ENCODE measurements at regions not wholly inside any gene's neighbourhood (a gene's known extent, or its start where the extent isn't known, plus 50 kb on each side); places are given as distances from the start of the nearest gene placed in this dataset.
"Not testable (repeated sequence)": the region's sequence is repeated elsewhere in the genome, so short reads cannot be mapped to it uniquely, and the experiment has no call there.

DNA sequence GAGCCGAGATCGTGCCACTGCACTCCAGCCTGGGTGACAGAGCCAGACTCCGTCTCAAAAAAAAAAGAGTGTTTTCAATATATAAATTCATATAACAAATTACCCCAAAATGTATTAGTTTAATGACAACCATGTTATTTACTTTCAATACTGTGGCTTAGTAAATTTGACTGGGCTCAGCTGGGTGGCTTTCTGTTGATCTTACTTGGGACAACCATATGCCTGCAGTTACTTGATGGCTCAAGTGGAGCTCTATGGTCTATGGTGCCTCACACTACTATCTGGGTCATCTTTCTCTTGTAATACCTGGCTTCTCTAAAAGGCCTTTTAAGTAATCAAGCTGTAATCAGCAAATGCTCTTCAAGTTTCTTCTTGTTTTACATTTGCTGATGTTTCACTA, 341.5 kb upstream of the SPHKAP start:
- in situ Hi-C loops (cut with HindIII; ENCODE audit: low pct_unique_long_range_greater_than_20kb, low sequenced_read_pairs), result no loop called here
- no peak for DNase-seq (ENCODE audit: low read depth)

DNA sequence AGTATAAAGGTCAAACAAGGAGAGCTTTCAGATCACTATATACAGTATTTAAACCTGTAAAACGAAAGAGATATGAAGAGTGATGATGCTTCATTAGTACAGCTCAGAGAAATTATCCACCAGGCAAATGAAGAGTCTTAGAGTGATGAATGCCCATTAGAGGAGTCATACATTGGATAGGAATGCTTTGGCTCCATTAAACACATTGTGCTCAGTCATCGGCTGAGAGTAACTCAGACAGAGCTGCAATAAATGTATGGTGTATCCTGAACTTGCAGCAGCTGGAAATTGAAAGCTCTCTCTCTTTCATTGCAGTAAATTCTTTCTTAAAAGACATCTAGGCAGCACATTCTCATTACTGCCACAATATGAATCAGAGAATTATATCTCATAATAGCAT, 340.8 kb upstream of the SPHKAP start:
- DNase-seq (ENCODE audit: low read depth), result no peak

GRCh38 chr2:228519561-228519960, 338.1 kb upstream of the SPHKAP start:
- DNase-seq (ENCODE audit: low read depth), result no peak
- in situ Hi-C loops (cut with HindIII; ENCODE audit: low pct_unique_long_range_greater_than_20kb, low sequenced_read_pairs), result no loop called here

More for the DNA sequence above, 340.8 kb upstream of the SPHKAP start:
- in situ Hi-C loops (cut with HindIII; ENCODE audit: low pct_unique_long_range_greater_than_20kb, low sequenced_read_pairs), result no loop called here

DNA sequence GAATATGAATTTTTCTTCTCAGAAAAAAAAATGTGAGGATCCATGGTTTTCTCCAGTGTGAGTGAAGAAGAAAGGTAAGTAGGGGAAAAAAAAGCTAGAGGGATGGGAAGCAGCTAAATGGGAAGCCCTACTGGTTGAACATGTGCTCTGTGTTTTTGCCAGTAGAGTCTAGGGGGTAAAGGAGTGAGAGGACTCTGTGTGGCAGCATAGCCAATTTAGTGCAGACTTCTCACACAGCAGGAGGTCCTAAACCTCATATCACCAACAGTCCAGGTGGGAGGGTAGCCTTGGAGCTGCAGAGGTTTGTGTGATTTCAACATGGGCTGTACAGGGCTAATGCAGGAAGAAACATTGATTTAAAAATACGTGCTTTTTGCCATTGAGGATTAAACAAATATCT, 334.5 kb upstream of the SPHKAP start:
- DNase-seq (ENCODE audit: low read depth), result no peak
- in situ Hi-C loops (cut with HindIII; ENCODE audit: low pct_unique_long_range_greater_than_20kb, low sequenced_read_pairs), result no loop called here

- DNase-seq (ENCODE audit: low read depth); in situ Hi-C loops (cut with HindIII; ENCODE audit: low pct_unique_long_range_greater_than_20kb, low sequenced_read_pairs): not testable (repeated sequence)
Measured at GRCh38 chr2:228513480-228513879, 332.0 kb upstream of the SPHKAP start.

DNA sequence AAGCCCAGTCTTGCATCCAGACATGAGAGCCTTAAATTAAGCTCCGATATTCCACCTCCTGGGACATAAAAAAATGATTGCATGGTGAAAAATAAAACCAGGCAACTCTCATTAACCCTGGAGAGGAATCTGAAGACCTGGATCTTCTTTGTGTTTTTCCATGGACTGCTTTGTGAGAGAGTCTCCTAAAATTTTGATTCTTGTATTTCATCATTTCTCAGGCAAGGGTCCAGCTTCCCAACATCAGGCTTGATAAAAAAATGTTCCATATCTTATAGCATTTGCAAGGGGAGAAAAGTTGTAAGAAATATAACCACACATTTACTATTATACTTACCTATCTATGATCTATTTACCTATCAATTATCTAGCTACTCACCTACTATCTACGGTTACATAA, 327.5 kb upstream of the SPHKAP start:
- in situ Hi-C loops (cut with HindIII; ENCODE audit: low pct_unique_long_range_greater_than_20kb, low sequenced_read_pairs), result no loop called here
- no peak for DNase-seq (ENCODE audit: low read depth)

DNA sequence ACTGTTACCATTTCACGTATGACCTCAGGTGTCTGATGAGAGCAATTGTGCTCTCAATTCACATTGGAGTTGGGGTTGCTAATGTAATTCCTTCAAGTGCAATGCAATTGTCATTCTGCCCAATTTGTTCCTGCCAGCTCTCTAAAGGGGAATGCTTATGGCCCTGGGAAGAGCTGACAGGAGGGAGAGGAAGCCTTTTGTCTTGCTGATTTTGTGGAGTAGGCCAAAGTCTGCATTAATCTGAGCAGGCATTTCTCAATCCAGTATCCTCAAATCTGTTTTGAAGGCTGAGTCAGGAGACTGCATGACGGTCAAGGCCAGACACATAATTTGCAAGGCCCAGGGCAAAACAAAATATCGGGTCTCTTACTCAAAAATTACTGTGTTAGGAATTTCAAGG, 326.4 kb upstream of the SPHKAP start:
- in situ Hi-C loops (cut with HindIII; ENCODE audit: low pct_unique_long_range_greater_than_20kb, low sequenced_read_pairs), result no loop called here
- peak; percentile 10 for DNase-seq (ENCODE audit: low read depth)

DNA sequence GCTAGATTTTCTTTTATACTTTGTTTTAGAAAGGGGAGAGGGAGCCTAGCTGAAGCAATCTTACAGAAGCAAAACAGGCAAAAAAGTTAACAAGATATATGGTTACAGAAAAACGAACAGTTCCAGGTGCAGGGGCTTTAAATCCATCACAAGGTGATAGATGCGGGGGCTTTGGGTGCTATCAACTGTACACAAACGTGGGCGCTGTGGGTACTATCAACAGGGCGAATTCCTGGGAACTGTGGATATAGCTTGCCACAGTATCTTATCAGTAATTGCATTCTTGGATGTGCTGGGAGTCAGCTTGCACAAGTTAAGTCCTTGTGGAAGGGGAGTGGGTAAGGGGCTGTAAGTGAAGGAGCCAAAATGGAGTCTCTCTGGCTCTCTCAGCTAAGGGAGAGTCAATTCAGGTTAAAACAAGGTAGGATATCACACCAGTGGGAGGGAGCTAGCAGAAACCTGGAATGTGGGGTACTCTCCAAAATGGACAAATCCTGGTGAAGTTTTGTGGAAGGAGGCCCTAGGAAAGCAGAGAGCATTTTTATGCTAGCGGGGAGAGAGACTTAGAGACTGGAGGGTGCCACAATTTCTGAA, 325.8 kb upstream of the SPHKAP start:
- in situ Hi-C loops (cut with HindIII; ENCODE audit: low pct_unique_long_range_greater_than_20kb, low sequenced_read_pairs), result no loop called here
- DNase-seq (ENCODE audit: low read depth), result no peak

DNA sequence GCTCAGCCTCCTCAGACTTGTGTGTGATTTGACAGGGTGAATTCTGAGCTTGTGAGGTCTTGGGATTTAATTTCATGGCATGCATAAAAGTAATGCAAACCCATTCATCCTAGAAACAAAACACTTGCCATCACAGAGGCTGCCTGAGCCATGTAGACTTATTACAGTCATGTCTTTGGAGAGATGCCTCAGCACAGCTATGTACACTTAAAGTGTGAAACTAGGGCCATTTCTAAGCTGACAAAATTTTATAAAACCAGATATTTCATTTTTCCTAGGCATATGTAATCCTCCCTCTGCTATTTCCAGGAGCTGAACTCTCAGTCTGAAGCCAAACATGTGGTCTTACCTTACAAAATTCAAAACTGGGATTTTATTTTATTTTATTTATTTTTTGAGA, 322.2 kb upstream of the SPHKAP start:
- in situ Hi-C loops (cut with HindIII; ENCODE audit: low pct_unique_long_range_greater_than_20kb, low sequenced_read_pairs), result no loop called here
- DNase-seq (ENCODE audit: low read depth), result no peak

DNA sequence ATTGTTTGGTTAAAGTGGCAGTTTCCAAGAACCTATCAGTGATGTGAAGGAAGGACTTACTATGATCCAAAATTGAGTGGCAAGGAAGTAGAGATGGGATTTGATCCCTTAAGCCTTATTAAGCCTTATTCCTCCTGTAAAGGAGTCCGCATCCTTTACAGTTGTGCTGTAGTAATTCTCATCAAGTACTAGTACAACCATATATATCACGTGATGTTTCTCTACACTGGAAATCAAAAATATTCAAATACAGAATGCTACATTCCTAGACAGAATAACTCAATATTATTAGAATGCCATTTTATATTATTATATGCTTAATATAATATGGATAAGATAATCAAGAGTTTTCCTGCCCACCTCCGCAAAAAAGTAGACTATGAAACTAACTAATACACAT, 312.4 kb upstream of the SPHKAP start:
- in situ Hi-C loops (cut with HindIII; ENCODE audit: low pct_unique_long_range_greater_than_20kb, low sequenced_read_pairs), result no loop called here
- no peak for DNase-seq (ENCODE audit: low read depth)

GRCh38 chr2:228479014-228479413, 297.5 kb upstream of the SPHKAP start:
- no peak for DNase-seq (ENCODE audit: low read depth)
- in situ Hi-C loops (cut with HindIII; ENCODE audit: low pct_unique_long_range_greater_than_20kb, low sequenced_read_pairs), result no loop called here

- DNase-seq (ENCODE audit: low read depth), result peak; percentile 42
- in situ Hi-C loops (cut with HindIII; ENCODE audit: low pct_unique_long_range_greater_than_20kb, low sequenced_read_pairs), result no loop called here
Measured at GRCh38 chr2:228474466-228474865, 293.0 kb upstream of the SPHKAP start.

GRCh38 chr2:228469721-228470120, 288.2 kb upstream of the SPHKAP start:
- no peak for DNase-seq (ENCODE audit: low read depth)
- in situ Hi-C loops (cut with HindIII; ENCODE audit: low pct_unique_long_range_greater_than_20kb, low sequenced_read_pairs), result no loop called here

GRCh38 chr2:228466851-228467250, 285.4 kb upstream of the SPHKAP start:
- no peak for DNase-seq (ENCODE audit: low read depth)
- in situ Hi-C loops (cut with HindIII; ENCODE audit: low pct_unique_long_range_greater_than_20kb, low sequenced_read_pairs), result no loop called here

GRCh38 chr2:228465408-228465807, 283.9 kb upstream of the SPHKAP start:
- no peak for DNase-seq (ENCODE audit: low read depth)
- in situ Hi-C loops (cut with HindIII; ENCODE audit: low pct_unique_long_range_greater_than_20kb, low sequenced_read_pairs), result no loop called here

DNA sequence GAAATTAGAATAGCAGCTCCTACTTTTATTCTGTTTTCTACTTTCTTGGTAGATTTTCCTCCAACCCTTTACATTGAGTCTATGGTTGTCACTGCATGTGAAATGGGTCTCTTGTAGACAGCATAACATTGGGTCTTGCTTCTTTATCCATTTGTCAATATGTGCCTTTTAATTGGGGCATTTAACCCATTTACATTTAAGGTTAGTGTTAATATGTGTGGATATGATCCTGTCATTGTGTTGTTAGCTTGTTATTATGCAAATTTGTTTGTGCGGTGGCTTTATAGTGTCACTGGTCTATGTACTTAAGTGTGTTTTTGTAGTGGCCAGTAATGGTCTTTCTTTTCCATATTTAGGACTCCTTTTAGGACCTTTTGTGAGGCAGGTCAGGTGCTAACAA, 276.9 kb upstream of the SPHKAP start:
- DNase-seq (ENCODE audit: low read depth), result no peak
- in situ Hi-C loops (cut with HindIII; ENCODE audit: low pct_unique_long_range_greater_than_20kb, low sequenced_read_pairs), result no loop called here

- no peak for DNase-seq (ENCODE audit: low read depth)
- in situ Hi-C loops (cut with HindIII; ENCODE audit: low pct_unique_long_range_greater_than_20kb, low sequenced_read_pairs), result no loop called here
Measured at GRCh38 chr2:228447266-228447915, 265.9 kb upstream of the SPHKAP start.

DNA sequence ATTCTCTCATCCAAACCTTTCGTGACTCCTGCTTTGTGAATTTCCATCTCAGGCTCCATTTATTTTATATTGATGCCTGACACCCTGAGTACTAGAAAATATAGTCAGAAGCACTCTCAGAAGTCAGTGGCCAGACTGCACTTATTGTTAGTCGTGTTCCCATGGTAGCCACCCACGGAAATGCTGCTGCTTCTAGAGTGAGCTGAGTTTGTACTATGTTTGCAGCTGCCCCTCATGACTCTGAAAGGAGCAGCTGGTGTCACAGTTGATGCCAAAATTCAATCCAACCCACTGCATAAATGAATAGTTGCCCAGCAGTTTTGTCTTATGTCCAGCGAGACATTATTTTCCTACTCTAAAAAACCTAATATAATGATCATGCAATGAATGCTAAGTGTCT, 265.2 kb upstream of the SPHKAP start:
- DNase-seq (ENCODE audit: low read depth), result no peak
- in situ Hi-C loops (cut with HindIII; ENCODE audit: low pct_unique_long_range_greater_than_20kb, low sequenced_read_pairs), result no loop called here

DNA sequence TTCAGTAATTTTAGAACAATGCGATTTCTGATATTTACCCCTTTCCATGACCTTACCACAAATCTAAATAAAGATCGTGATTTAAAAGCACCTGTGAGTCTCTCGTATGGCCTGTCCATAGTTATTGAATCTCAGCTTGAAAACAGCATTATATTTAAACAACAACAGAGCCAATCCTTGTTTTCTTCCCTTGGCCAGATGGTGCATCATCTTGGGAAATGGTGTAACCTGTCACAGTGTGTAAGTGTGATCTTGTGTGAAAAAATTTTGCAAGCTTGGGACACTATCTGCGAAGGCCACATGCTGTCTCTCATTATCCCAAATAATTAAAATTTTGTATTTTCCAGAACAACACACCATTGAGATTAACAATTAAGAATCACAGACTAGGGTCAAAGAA, 262.7 kb upstream of the SPHKAP start:
- in situ Hi-C loops (cut with HindIII; ENCODE audit: low pct_unique_long_range_greater_than_20kb, low sequenced_read_pairs), result no loop called here

GRCh38 chr2:228433721-228434120, 252.2 kb upstream of the SPHKAP start:
- in situ Hi-C loops (cut with HindIII; ENCODE audit: low pct_unique_long_range_greater_than_20kb, low sequenced_read_pairs), result no loop called here
- no peak for DNase-seq (ENCODE audit: low read depth)

More for the DNA sequence above, 262.7 kb upstream of the SPHKAP start:
- no peak for DNase-seq (ENCODE audit: low read depth)

Measured in Caki2 (cell line).